Neuronal stem cell (in vitro differentiated cells): ENCODE measurements at regions not wholly inside any gene's neighbourhood (a gene's known extent, or its start where the extent isn't known, plus 50 kb on each side); places are given as distances from the start of the nearest gene placed in this dataset.
A peak's percentile ranks its signal among the peaks of the same experiment; 100 is the strongest.

Source experiments
- DNase-seq: peaks from one replicate; pipeline ENCODE4 v3.0.0-alpha.2; 2013; ENCODE audit warnings: low spot score
- H2AFZ ChIP-seq: one replicate; pipeline ENCODE4 v1.6.1; 2013; ENCODE audit warnings: mild to moderate bottlenecking, low read length, inconsistent platforms
- H2AK5ac ChIP-seq: 2 replicates; pipeline ENCODE4 v1.6.1; 2013; ENCODE audit warnings: low read depth, mild to moderate bottlenecking, inconsistent platforms, low read length, moderate library complexity, mixed read lengths
- H2BK120ac ChIP-seq: 2 replicates; pipeline ENCODE4 v1.6.1; 2013; ENCODE audit warnings: low read depth, mild to moderate bottlenecking, inconsistent platforms, low read length, moderate library complexity, mixed read lengths
- H2BK12ac ChIP-seq: one replicate; pipeline ENCODE4 v1.6.1; 2013; ENCODE audit warnings: low read length, inconsistent platforms
- H2BK15ac ChIP-seq: 2 replicates; pipeline ENCODE4 v1.6.1; 2013; ENCODE audit warnings: mild to moderate bottlenecking, low read length, inconsistent platforms, mixed read lengths
- H2BK5ac ChIP-seq: one replicate; pipeline ENCODE4 v1.6.1; 2013; ENCODE audit warnings: inconsistent platforms, mild to moderate bottlenecking, low read length, moderate library complexity
- H3K14ac ChIP-seq: one replicate; pipeline ENCODE4 v1.6.1; 2013; ENCODE audit warnings: low read length, inconsistent platforms
- H3K18ac ChIP-seq: 2 replicates; pipeline ENCODE4 v1.6.1; 2013; ENCODE audit warnings: low read length, inconsistent platforms
- H3K23ac ChIP-seq: 2 replicates; pipeline ENCODE4 v1.6.1; 2013; ENCODE audit warnings: low read depth, mild to moderate bottlenecking, mixed read lengths, low read length, inconsistent platforms; ENCODE audit not compliant: poor library complexity
- H3K27ac ChIP-seq: replicated peaks from 3 replicates; pipeline ENCODE4 v1.5.1; 2013; ENCODE audit warnings: low read length, inconsistent platforms
- H3K27me3 ChIP-seq, 3 experiments: 2 replicates each; pipeline ENCODE4 v1.6.1; 2013; ENCODE audit warnings: low read length in 3 of 3, mild to moderate bottlenecking in 2 of 3, inconsistent platforms in 1 of 3, low read depth in 1 of 3, mixed read lengths in 1 of 3, moderate library complexity in 1 of 3; ENCODE audit not compliant: control insufficient read depth in 3 of 3, insufficient read depth in 3 of 3
- H3K36me3 ChIP-seq, 2 donors: replicated peaks in 1 of 2; 2 replicates each; pipeline ENCODE4 v1.6.1; 2013; ENCODE audit warnings: low read length in 2 of 2; ENCODE audit not compliant: control insufficient read depth in 2 of 2, insufficient read depth in 2 of 2
- H3K4ac ChIP-seq: 2 replicates; pipeline ENCODE4 v1.6.1; 2013; ENCODE audit warnings: inconsistent platforms, mild to moderate bottlenecking, low read length, moderate library complexity
- H3K4me1 ChIP-seq, 2 donors: 1 replicate in 1 of 2; 2 replicates in 1 of 2; pipeline ENCODE4 v1.6.1; 2013; ENCODE audit warnings: low read length in 2 of 2, low read depth in 1 of 2; ENCODE audit not compliant: control insufficient read depth in 2 of 2, insufficient read depth in 1 of 2
- H3K4me2 ChIP-seq: one replicate; pipeline ENCODE4 v1.6.1; 2013; ENCODE audit warnings: mild to moderate bottlenecking, low read length, inconsistent platforms; ENCODE audit not compliant: insufficient read depth, poor library complexity, severe bottlenecking
- H3K4me3 ChIP-seq, 2 donors: 2 replicates each; pipeline ENCODE4 v1.5.1; 2013; ENCODE audit warnings: low read length in 2 of 2, mild to moderate bottlenecking in 2 of 2, inconsistent platforms in 1 of 2, moderate library complexity in 1 of 2
- H3K79me1 ChIP-seq: one replicate; pipeline ENCODE4 v1.6.1; 2013; ENCODE audit warnings: low read depth, mild to moderate bottlenecking, inconsistent platforms, low read length, moderate library complexity
- H3K9ac ChIP-seq: one replicate; pipeline ENCODE4 v1.6.1; 2013; ENCODE audit warnings: mild to moderate bottlenecking, low read depth, low read length, inconsistent platforms; ENCODE audit not compliant: poor library complexity
- H3K9me3 ChIP-seq, 2 donors: replicated peaks in 1 of 2; 2 replicates each; pipeline versions ENCODE3 to v1.6.1; 2013; ENCODE audit warnings: low read length in 2 of 2, mild to moderate bottlenecking in 2 of 2, inconsistent platforms in 1 of 2, low read depth in 1 of 2, mixed read lengths in 1 of 2, moderate library complexity in 1 of 2; ENCODE audit not compliant: control insufficient read depth in 2 of 2, insufficient read depth in 1 of 2
- H4K8ac ChIP-seq: one replicate; pipeline ENCODE4 v1.6.1; 2013; ENCODE audit warnings: low read depth, mild to moderate bottlenecking, inconsistent platforms, low read length, moderate library complexity
- H4K91ac ChIP-seq: one replicate; pipeline ENCODE4 v1.6.1; 2013; ENCODE audit warnings: low read length, low read depth, mild to moderate bottlenecking, inconsistent platforms; ENCODE audit not compliant: poor library complexity
- WGBS, 2 donors: extraction: QIAGEN DNeasy Blood & Tissue Kit; methylation state at CpG; one replicate each; pipeline ENCODE4 v1.1.7; 2013; ENCODE audit warnings: missing lambda C conversion rate in 2 of 2, mixed read lengths in 1 of 2; ENCODE audit not compliant: insufficient read length in 2 of 2, insufficient replicate concordance in 1 of 2; ENCODE audit errors: extremely low coverage in 2 of 2; 5-methylcytosine and 5-hydroxymethylcytosine counted together

DNA sequence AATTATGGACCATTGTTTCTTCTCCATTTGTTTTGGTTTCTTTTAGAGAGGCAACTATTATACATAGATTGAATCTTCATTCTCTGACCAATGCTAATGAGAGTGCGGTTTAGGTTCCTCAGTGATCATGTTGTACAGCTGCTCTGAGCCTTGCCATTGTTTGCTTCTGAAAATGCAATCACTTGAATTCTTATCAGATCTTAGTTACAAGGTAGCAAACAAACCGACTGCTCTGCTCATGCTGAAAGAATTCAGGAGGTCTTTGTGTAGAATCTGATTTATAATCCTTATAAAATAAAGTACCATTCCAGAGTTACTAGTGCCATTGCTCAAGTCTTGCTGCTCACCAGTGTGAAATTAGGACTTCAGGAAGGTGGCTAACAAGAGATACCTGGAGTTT is 569.1 kb upstream of the ID4 start:
- Histone ChIP-seq H2BK120ac (no peak overlapping the region), H3K4me1 (no peaks in the 10 kb centered on the region), H2AFZ (no peak overlapping the region), H3K23ac (no peak overlapping the region), H3K18ac (no peak overlapping the region), H3K4ac (no peak overlapping the region), H4K8ac (no peak overlapping the region), H3K79me1 (no peaks in the 10 kb centered on the region), H3K36me3 (no peaks in the 10 kb centered on the region), H3K4me2 (no peak overlapping the region), H3K14ac (no peak overlapping the region), H3K27me3 (no peaks in the 10 kb centered on the region), H4K91ac (no peak overlapping the region), H2AK5ac (no peak overlapping the region), H2BK5ac (no peak overlapping the region), H3K9me3 (no peaks in the 10 kb centered on the region), H2BK15ac (no peak overlapping the region), H3K27ac (no peak overlapping the region), H3K9ac (no peak overlapping the region), H2BK12ac (no peak overlapping the region), H3K4me3 (no peak overlapping the region)
- no CpG with 5 or more reads among the region's 2 CpGs for WGBS, 2 donors
- DNase-seq, result no peak

DNA sequence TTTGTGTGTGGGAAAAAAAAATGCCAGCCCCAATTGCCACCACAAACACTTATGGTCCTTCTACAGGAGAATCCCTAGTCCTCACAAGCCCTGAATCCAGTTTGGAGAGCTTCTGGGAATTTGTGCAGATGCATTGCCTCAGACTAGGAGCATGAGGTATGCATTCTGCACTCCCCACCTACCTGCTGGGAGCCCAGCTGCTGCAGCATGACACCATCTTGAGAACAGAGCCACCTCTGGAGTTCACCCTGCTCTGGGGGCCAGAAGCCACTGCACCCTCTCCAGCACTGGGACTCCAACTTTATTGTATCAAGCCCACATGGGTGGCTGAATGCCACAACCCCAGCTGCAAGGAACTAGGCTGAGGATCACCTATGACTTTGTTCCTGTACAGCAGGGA is 568.5 kb upstream of the ID4 start:
- no peaks in the 10 kb centered on the region for H3K4me1 ChIP-seq
- no peak overlapping the region for H3K27ac ChIP-seq
- no peaks in the 10 kb centered on the region for H3K9me3 ChIP-seq
- H2AFZ ChIP-seq, result no peak overlapping the region
- no peaks in the 10 kb centered on the region for H3K79me1 ChIP-seq
- H2BK15ac ChIP-seq, result no peak overlapping the region
- no peak overlapping the region for H3K4ac ChIP-seq
- H3K9ac ChIP-seq, result no peak overlapping the region
- DNase-seq, result no peak
- H3K23ac ChIP-seq, result no peak overlapping the region
- H4K91ac ChIP-seq, result no peak overlapping the region
- H2BK120ac ChIP-seq, result no peak overlapping the region
- H3K27me3 ChIP-seq, result no peaks in the 10 kb centered on the region
- no peaks in the 10 kb centered on the region for H3K36me3 ChIP-seq
- no peak overlapping the region for H2AK5ac ChIP-seq
- no peak overlapping the region for H3K14ac ChIP-seq
- no peak overlapping the region for H3K4me2 ChIP-seq
- no peak overlapping the region for H3K4me3 ChIP-seq
- H4K8ac ChIP-seq, result no peak overlapping the region
- no peak overlapping the region for H2BK12ac ChIP-seq
- no peak overlapping the region for H3K18ac ChIP-seq
- no peak overlapping the region for H2BK5ac ChIP-seq

DNA sequence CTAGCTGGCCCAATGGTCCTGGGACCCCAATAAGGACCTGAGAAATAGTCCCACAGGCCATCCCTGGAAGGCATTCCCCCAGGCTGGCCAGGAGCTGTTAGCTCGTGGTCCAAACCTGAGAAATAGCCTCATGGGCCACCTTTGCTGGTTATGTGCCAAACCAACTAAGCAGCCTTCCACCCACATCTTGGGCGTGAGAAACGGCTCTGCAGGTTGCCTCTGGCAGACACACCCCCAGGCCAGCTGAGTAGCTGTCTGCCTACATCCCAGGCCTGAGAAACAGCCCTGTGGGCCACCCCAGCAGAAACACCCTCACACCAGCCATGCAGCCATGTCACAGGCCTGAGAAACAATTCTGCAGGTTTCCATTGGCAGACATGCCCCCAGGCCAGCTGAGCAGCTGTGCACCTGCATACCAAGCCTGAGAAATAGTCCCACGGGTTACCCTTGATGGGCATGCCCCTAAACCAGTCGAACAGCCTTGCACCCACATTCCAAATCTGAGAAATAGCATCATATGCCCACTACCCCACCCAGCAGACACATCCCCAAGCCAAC is 567.8 kb upstream of the ID4 start:
- no peak for DNase-seq
- H2BK5ac ChIP-seq, result peak overlapping the region; percentile 19
- H3K4me3 ChIP-seq, result no peak overlapping the region
- H4K91ac ChIP-seq, result no peak overlapping the region
- H3K4me2 ChIP-seq, result no peak overlapping the region
- H3K27ac ChIP-seq, result no peak overlapping the region
- no peaks in the 10 kb centered on the region for H3K27me3 ChIP-seq
- H2AFZ ChIP-seq, result no peak overlapping the region
- no peak overlapping the region for H2AK5ac ChIP-seq
- no peak overlapping the region for H4K8ac ChIP-seq
- no peak overlapping the region for H3K18ac ChIP-seq
- H3K36me3 ChIP-seq, result no peaks in the 10 kb centered on the region
- no peaks in the 10 kb centered on the region for H3K4me1 ChIP-seq
- H3K4ac ChIP-seq, result no peak overlapping the region
- no CpG with 5 or more reads among the region's 5 CpGs for WGBS, 2 donors
- no peak overlapping the region for H3K23ac ChIP-seq
- H3K79me1 ChIP-seq, result no peaks in the 10 kb centered on the region
- H3K9ac ChIP-seq, result no peak overlapping the region
- no peak overlapping the region for H2BK15ac ChIP-seq
- no peaks in the 10 kb centered on the region for H3K9me3 ChIP-seq
- no peak overlapping the region for H3K14ac ChIP-seq
- H2BK12ac ChIP-seq, result no peak overlapping the region
- H2BK120ac ChIP-seq, result no peak overlapping the region

DNA sequence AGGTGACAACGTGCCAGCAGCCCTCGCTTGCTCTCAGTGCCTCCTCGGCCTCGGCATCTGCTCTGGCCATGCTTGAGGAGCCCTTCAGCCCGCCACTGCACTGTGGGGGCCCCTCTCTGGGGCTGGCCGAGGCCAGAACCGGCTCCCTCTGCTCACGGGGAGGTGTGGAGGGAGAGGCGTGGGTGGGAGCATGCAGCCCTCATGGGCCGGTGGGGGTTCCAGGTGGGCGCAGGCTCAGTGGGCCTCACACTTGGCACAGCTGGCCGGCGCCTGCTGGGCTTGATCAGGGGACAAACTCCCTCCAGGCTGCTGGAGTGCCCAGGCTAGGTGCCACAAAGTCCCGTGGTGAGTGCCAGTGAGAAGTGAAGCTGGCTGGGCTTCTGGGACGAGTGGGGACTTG is 566.6 kb upstream of the ID4 start:
- Histone ChIP-seq H2BK12ac (no peak overlapping the region), H3K4me3 (no peak overlapping the region), H4K8ac (no peak overlapping the region), H3K4ac (no peak overlapping the region), H3K4me2 (no peak overlapping the region), H3K9ac (no peak overlapping the region), H3K9me3 (no peaks in the 10 kb centered on the region), H2BK5ac (peak overlapping the region; percentile 39), H3K18ac (peak overlapping the region; percentile 28), H3K36me3 (no peaks in the 10 kb centered on the region), H2AK5ac (no peak overlapping the region), H2AFZ (no peak overlapping the region), H3K14ac (no peak overlapping the region), H3K27ac (no peak overlapping the region), H2BK120ac (no peak overlapping the region), H3K79me1 (no peaks in the 10 kb centered on the region), H2BK15ac (no peak overlapping the region), H4K91ac (no peak overlapping the region), H3K27me3 (no peaks in the 10 kb centered on the region), H3K4me1 (no peaks in the 10 kb centered on the region), H3K23ac (peak overlapping the region; percentile 65)
- WGBS, 2 donors, result no CpG with 5 or more reads among the region's 15 CpGs
- DNase-seq, result no peak
